ENCODE measurements at regions not wholly inside any gene's neighbourhood (a gene's known extent, or its start where the extent isn't known, plus 50 kb on each side); places are given as distances from the start of the nearest gene placed in this dataset.

DNA sequence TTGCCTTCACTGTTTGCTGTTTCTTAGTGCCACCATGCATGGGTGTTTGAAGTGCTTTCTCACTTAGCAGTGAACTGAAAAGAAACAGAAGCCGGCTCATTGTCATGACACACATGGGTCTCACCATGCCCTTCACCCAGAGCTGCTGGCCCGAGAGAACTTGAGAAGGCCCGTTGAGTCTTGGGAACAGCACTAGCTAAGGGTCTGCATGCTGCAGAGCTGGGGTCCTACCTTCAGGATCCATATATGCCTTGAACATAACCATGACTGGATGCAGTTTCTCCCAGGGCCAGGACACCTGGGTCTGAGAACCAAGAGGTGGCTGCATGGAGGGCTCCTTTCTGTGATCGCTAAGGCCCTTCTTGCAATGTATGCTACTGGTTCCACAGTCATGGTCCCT lies 245.5 kb upstream of the HS6ST1 start:
- H3K36me3 ChIP-seq (ENCODE audit: control insufficient read depth, low read length): no peaks in the 10 kb centered on the region
- H3F3A ChIP-seq (ENCODE audit: control insufficient read depth, insufficient read depth): no peaks in the 10 kb centered on the region
- no peak for TF ChIP-seq EZH2phosphoT487 (IDR thresholded peaks at IDR 0.05; ENCODE audit: borderline replicate concordance, low read length)
- TF ChIP-seq, protein P1, sequence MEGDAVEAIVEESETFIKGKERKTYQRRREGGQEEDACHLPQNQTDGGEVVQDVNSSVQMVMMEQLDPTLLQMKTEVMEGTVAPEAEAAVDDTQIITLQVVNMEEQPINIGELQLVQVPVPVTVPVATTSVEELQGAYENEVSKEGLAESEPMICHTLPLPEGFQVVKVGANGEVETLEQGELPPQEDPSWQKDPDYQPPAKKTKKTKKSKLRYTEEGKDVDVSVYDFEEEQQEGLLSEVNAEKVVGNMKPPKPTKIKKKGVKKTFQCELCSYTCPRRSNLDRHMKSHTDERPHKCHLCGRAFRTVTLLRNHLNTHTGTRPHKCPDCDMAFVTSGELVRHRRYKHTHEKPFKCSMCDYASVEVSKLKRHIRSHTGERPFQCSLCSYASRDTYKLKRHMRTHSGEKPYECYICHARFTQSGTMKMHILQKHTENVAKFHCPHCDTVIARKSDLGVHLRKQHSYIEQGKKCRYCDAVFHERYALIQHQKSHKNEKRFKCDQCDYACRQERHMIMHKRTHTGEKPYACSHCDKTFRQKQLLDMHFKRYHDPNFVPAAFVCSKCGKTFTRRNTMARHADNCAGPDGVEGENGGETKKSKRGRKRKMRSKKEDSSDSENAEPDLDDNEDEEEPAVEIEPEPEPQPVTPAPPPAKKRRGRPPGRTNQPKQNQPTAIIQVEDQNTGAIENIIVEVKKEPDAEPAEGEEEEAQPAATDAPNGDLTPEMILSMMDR (IDR thresholded peaks at IDR 0.05; ENCODE audit: low read depth, low read length, poor library complexity, severe bottlenecking): no peak
- H3K9me3 ChIP-seq (ENCODE audit: control insufficient read depth, insufficient read depth, low read length): no peaks in the 10 kb centered on the region
- H3K79me2 ChIP-seq (ENCODE audit: control insufficient read depth, low read length): no peaks in the 10 kb centered on the region
- H3K27me3 ChIP-seq (ENCODE audit: control insufficient read depth, low read length): no peaks in the 10 kb centered on the region
- no peak overlapping the region for H3K27ac ChIP-seq (ENCODE audit: low read depth, low read length)
- H3K4me3 ChIP-seq (ENCODE audit: low read length): no peak overlapping the region
- no peaks in the 10 kb centered on the region for H4K20me1 ChIP-seq (ENCODE audit: control insufficient read depth, insufficient read depth, low read depth, low read length)
- no peaks in the 10 kb centered on the region for H3K4me1 ChIP-seq (ENCODE audit: control insufficient read depth, low read length)
- H3K9me2 ChIP-seq (replicated peaks; ENCODE audit: control insufficient read depth, low read length): no peaks in the 10 kb centered on the region
- H3K4me2 ChIP-seq (ENCODE audit: low read length): no peak overlapping the region

DNA sequence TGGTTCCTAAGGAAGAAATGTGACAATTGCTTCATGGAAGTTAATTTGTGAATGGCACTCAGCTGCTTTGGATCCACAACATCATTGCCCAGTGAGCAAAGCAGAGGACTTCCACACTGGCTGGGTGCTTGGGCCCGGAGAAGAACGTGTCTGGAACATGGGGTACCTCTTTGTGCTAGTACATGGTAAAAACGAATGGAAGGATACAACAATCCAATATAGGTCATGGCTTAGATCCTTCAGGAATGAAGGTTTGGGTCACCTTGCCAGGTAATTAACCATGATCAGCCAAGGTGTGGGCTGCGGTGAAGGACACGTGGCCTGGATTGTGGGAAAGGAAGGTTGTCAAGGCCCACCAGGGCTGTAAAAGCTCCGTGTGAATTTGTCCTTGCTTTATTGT lies 245.9 kb upstream of the HS6ST1 start:
- H3K27me3 ChIP-seq (ENCODE audit: control insufficient read depth, low read length): no peaks in the 10 kb centered on the region
- no peaks in the 10 kb centered on the region for H3K36me3 ChIP-seq (ENCODE audit: control insufficient read depth, low read length)
- no peaks in the 10 kb centered on the region for H3K9me2 ChIP-seq (replicated peaks; ENCODE audit: control insufficient read depth, low read length)
- no peaks in the 10 kb centered on the region for H3F3A ChIP-seq (ENCODE audit: control insufficient read depth, insufficient read depth)
- TF ChIP-seq EZH2phosphoT487 (IDR thresholded peaks at IDR 0.05; ENCODE audit: borderline replicate concordance, low read length): no peak
- TF ChIP-seq, protein P1 (IDR thresholded peaks at IDR 0.05; ENCODE audit: low read depth, low read length, poor library complexity, severe bottlenecking): no peak
- no peaks in the 10 kb centered on the region for H3K4me1 ChIP-seq (ENCODE audit: control insufficient read depth, low read length)
- no peaks in the 10 kb centered on the region for H3K79me2 ChIP-seq (ENCODE audit: control insufficient read depth, low read length)
- H3K4me2 ChIP-seq (ENCODE audit: low read length): no peak overlapping the region
- no peak overlapping the region for H3K27ac ChIP-seq (ENCODE audit: low read depth, low read length)
- no peaks in the 10 kb centered on the region for H3K9me3 ChIP-seq (ENCODE audit: control insufficient read depth, insufficient read depth, low read length)
- no peak overlapping the region for H3K4me3 ChIP-seq (ENCODE audit: low read length)
- H4K20me1 ChIP-seq (ENCODE audit: control insufficient read depth, insufficient read depth, low read depth, low read length): no peaks in the 10 kb centered on the region

DNA sequence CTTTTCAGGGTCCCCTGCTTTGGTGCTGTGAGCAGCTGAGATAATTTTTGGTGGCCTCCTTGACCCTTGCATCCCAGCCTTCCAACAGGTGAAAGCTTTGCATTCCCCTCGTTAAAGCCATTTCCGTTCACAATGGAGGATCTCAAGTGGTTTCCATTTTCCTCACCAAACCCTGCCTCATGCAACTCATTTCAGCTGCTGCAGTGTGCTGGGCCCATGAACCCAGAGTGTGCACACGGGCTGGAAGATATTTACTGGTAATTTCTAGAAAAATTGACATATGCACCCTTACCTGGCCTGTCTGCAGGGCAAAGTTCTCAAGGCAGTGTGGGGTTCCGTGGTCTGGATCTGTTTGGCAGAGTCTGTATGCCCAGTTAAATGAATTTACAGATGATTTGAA lies 246.8 kb upstream of the HS6ST1 start:
- H3K79me2 ChIP-seq (ENCODE audit: control insufficient read depth, low read length): no peaks in the 10 kb centered on the region
- no peak overlapping the region for H3K4me2 ChIP-seq (ENCODE audit: low read length)
- TF ChIP-seq, protein P1 (IDR thresholded peaks at IDR 0.05; ENCODE audit: low read depth, low read length, poor library complexity, severe bottlenecking): no peak
- TF ChIP-seq EZH2phosphoT487 (IDR thresholded peaks at IDR 0.05; ENCODE audit: borderline replicate concordance, low read length): no peak
- H3F3A ChIP-seq (ENCODE audit: control insufficient read depth, insufficient read depth): no peaks in the 10 kb centered on the region
- no peaks in the 10 kb centered on the region for H3K4me1 ChIP-seq (ENCODE audit: control insufficient read depth, low read length)
- no peak overlapping the region for H3K4me3 ChIP-seq (ENCODE audit: low read length)
- no peaks in the 10 kb centered on the region for H4K20me1 ChIP-seq (ENCODE audit: control insufficient read depth, insufficient read depth, low read depth, low read length)
- no peaks in the 10 kb centered on the region for H3K27me3 ChIP-seq (ENCODE audit: control insufficient read depth, low read length)
- no peaks in the 10 kb centered on the region for H3K9me2 ChIP-seq (replicated peaks; ENCODE audit: control insufficient read depth, low read length)
- H3K9me3 ChIP-seq (ENCODE audit: control insufficient read depth, insufficient read depth, low read length): no peaks in the 10 kb centered on the region
- H3K36me3 ChIP-seq (ENCODE audit: control insufficient read depth, low read length): no peaks in the 10 kb centered on the region
- H3K27ac ChIP-seq (ENCODE audit: low read depth, low read length): no peak overlapping the region

DNA sequence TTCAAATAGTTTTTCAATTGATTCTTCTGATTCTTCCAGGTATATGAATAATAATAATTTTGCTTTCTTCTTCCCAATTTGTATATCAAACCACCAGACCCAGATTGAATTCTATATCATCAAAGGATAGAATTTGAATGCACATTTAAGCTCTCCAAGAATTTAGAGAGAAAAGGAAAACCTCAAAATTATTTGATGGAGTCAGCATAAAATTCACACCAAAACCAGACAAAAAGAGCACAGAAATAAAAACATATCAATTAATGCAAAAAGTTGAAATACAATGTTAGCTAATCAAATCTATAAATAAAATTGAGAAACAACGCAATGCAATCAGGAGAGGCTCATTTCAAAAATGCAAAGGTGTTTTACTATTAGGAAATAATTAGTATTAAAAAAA lies 248.0 kb upstream of the HS6ST1 start:
- Histone ChIP-seq H3K4me1 (ENCODE audit: control insufficient read depth, low read length) (no peaks in the 10 kb centered on the region), H3K9me2 (replicated peaks; ENCODE audit: control insufficient read depth, low read length) (no peaks in the 10 kb centered on the region), H3K36me3 (ENCODE audit: control insufficient read depth, low read length) (no peaks in the 10 kb centered on the region), H4K20me1 (ENCODE audit: control insufficient read depth, insufficient read depth, low read depth, low read length) (no peaks in the 10 kb centered on the region), H3F3A (ENCODE audit: control insufficient read depth, insufficient read depth) (no peaks in the 10 kb centered on the region), H3K79me2 (ENCODE audit: control insufficient read depth, low read length) (no peaks in the 10 kb centered on the region), H3K27ac (ENCODE audit: low read depth, low read length) (no peak overlapping the region), H3K4me2 (ENCODE audit: low read length) (no peak overlapping the region), H3K4me3 (ENCODE audit: low read length) (no peak overlapping the region), H3K27me3 (ENCODE audit: control insufficient read depth, low read length) (no peaks in the 10 kb centered on the region), H3K9me3 (ENCODE audit: control insufficient read depth, insufficient read depth, low read length) (no peaks in the 10 kb centered on the region)
- TF ChIP-seq EZH2phosphoT487 (IDR thresholded peaks at IDR 0.05; ENCODE audit: borderline replicate concordance, low read length): no peak
- TF ChIP-seq, protein P1 (IDR thresholded peaks at IDR 0.05; ENCODE audit: low read depth, low read length, poor library complexity, severe bottlenecking): no peak

Measured in DOHH2 (cell line).